Ishikawa (cell line): ENCODE measurements at regions not wholly inside any gene's neighbourhood (a gene's known extent, or its start where the extent isn't known, plus 50 kb on each side); places are given as distances from the start of the nearest gene placed in this dataset.

Source experiments
- CEBPB ChIP-seq: IDR thresholded peaks from 2 replicates; pipeline ENCODE4 v1.6.1; 2012
- CREB1 ChIP-seq: IDR thresholded peaks from 2 replicates; pipeline ENCODE4 v1.6.1; 2012; ENCODE audit warnings: low read depth
- EGR1 ChIP-seq: IDR thresholded peaks from 2 replicates; pipeline ENCODE4 v1.6.1; 2012
- EP300 ChIP-seq: IDR thresholded peaks from 2 replicates; pipeline ENCODE4 v1.6.1; 2012; ENCODE audit warnings: borderline replicate concordance
- FOXM1 ChIP-seq: IDR thresholded peaks from 2 replicates; pipeline ENCODE4 v1.6.1; 2012; ENCODE audit warnings: low read depth, borderline replicate concordance
- NFIC ChIP-seq: IDR thresholded peaks from 2 replicates; pipeline ENCODE4 v1.6.1; 2012
- RAD21 ChIP-seq: IDR thresholded peaks from 2 replicates; pipeline ENCODE4 v1.6.1; 2012; ENCODE audit warnings: low read depth
- TAF1 ChIP-seq: IDR thresholded peaks from 2 replicates; pipeline ENCODE4 v1.6.1; 2012; ENCODE audit warnings: low read depth, mild to moderate bottlenecking
- TCF12 ChIP-seq: IDR thresholded peaks from 2 replicates; pipeline ENCODE4 v1.6.1; 2012; ENCODE audit warnings: low read depth
- TEAD4 ChIP-seq: IDR thresholded peaks from 2 replicates; pipeline ENCODE4 v1.6.1; 2012
- YY1 ChIP-seq: IDR thresholded peaks from 2 replicates; pipeline ENCODE4 v1.6.1; 2012; ENCODE audit warnings: low read depth
- ZBTB7A ChIP-seq: IDR thresholded peaks from 2 replicates; pipeline ENCODE4 v1.6.1; 2012; ENCODE audit warnings: low read depth
- TF ChIP-seq, protein P1 (sequence below): IDR thresholded peaks from 2 replicates; pipeline ENCODE4 v1.6.1; 2012
- TF ChIP-seq, protein P2 (sequence below): IDR thresholded peaks from 2 replicates; pipeline ENCODE4 v1.6.1; 2012; ENCODE audit warnings: low read depth, mild to moderate bottlenecking
- TF ChIP-seq, protein P3 (sequence below): IDR thresholded peaks from 2 replicates; pipeline ENCODE4 v1.6.1; 2012

DNA sequence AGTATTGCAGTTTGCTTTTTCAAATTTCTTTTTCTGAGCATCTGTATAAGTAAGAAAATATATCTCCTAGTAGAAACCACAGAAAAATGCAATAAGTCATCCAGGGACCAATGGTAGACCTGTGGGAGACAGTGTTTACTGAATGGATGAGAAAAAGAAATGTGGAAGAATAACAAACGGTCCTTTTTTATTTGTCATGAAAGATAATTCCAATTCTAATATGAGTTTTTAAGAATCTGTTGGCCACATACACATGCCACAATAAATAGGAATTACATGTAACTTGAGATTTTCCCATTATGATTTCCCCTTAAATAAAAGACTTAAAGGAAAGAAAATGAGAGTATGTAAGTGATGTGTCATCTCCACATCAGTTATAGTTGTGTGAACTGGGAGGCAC is 107.7 kb upstream of the RAB27B start:
- TF ChIP-seq EGR1 (no peak), ZBTB7A (no peak), YY1 (no peak), EP300 (no peak), RAD21 (no peak), FOXM1 (no peak), TCF12 (no peak), TAF1 (no peak), TEAD4 (no peak), NFIC (no peak), CEBPB (no peak), CREB1 (no peak)
- TF ChIP-seq, protein P1, sequence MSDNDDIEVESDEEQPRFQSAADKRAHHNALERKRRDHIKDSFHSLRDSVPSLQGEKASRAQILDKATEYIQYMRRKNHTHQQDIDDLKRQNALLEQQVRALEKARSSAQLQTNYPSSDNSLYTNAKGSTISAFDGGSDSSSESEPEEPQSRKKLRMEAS: no peak
- TF ChIP-seq, protein P2, sequence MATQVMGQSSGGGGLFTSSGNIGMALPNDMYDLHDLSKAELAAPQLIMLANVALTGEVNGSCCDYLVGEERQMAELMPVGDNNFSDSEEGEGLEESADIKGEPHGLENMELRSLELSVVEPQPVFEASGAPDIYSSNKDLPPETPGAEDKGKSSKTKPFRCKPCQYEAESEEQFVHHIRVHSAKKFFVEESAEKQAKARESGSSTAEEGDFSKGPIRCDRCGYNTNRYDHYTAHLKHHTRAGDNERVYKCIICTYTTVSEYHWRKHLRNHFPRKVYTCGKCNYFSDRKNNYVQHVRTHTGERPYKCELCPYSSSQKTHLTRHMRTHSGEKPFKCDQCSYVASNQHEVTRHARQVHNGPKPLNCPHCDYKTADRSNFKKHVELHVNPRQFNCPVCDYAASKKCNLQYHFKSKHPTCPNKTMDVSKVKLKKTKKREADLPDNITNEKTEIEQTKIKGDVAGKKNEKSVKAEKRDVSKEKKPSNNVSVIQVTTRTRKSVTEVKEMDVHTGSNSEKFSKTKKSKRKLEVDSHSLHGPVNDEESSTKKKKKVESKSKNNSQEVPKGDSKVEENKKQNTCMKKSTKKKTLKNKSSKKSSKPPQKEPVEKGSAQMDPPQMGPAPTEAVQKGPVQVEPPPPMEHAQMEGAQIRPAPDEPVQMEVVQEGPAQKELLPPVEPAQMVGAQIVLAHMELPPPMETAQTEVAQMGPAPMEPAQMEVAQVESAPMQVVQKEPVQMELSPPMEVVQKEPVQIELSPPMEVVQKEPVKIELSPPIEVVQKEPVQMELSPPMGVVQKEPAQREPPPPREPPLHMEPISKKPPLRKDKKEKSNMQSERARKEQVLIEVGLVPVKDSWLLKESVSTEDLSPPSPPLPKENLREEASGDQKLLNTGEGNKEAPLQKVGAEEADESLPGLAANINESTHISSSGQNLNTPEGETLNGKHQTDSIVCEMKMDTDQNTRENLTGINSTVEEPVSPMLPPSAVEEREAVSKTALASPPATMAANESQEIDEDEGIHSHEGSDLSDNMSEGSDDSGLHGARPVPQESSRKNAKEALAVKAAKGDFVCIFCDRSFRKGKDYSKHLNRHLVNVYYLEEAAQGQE: no peak
- TF ChIP-seq, protein P3, sequence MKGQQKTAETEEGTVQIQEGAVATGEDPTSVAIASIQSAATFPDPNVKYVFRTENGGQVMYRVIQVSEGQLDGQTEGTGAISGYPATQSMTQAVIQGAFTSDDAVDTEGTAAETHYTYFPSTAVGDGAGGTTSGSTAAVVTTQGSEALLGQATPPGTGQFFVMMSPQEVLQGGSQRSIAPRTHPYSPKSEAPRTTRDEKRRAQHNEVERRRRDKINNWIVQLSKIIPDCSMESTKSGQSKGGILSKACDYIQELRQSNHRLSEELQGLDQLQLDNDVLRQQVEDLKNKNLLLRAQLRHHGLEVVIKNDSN: no peak

DNA sequence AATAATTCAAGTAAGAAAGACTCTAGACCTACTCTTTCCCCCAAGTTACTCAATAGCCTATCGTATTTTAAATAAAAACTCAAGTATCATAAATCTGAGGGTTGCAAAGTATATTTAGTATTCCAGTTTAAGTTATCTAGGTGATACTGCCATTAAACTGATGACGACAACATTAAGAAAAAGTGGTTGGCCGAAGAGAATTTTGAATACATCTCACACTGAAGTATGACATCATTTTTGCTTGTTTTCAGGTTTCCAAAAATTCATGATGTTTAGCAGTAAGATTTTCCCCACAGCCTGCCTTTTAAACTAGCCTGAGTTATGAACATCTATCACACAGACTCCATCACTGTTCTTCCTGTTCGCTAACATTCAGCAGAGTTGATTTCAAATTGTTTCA is 102.1 kb upstream of the RAB27B start:
- TF ChIP-seq CEBPB: no peak
- no peak for TF ChIP-seq EP300
- no peak for TF ChIP-seq TAF1
- TF ChIP-seq RAD21: no peak
- no peak for TF ChIP-seq TEAD4
- TF ChIP-seq, protein P1: no peak
- no peak for TF ChIP-seq EGR1
- TF ChIP-seq TCF12: no peak
- TF ChIP-seq NFIC: no peak
- TF ChIP-seq FOXM1: no peak
- TF ChIP-seq, protein P3: no peak
- TF ChIP-seq YY1: no peak
- TF ChIP-seq, protein P2: no peak
- TF ChIP-seq ZBTB7A: no peak
- no peak for TF ChIP-seq CREB1

- TF ChIP-seq TCF12 (no peak), YY1 (no peak), RAD21 (no peak)
These were observed 94.2 kb upstream of the RAB27B start for GRCh38 chr18:54734059-54734458.

- TF ChIP-seq CEBPB (no peak), FOXM1 (no peak), RAD21 (no peak), CREB1 (no peak), TCF12 (no peak), EP300 (no peak), TEAD4 (no peak), YY1 (no peak), NFIC (no peak), EGR1 (no peak), ZBTB7A (no peak), TAF1 (no peak)
- TF ChIP-seq, protein P3: no peak
- TF ChIP-seq, protein P1: no peak
- TF ChIP-seq, protein P2: no peak
These were observed 91.3 kb upstream of the RAB27B start for GRCh38 chr18:54736981-54737380.
